ENCODE measurements at regions not wholly inside any gene's neighbourhood (a gene's known extent, or its start where the extent isn't known, plus 50 kb on each side); places are given as distances from the start of the nearest gene placed in this dataset.
"Not testable (repeated sequence)": the region's sequence is repeated elsewhere in the genome, so short reads cannot be mapped to it uniquely, and the experiment has no call there.

DNA sequence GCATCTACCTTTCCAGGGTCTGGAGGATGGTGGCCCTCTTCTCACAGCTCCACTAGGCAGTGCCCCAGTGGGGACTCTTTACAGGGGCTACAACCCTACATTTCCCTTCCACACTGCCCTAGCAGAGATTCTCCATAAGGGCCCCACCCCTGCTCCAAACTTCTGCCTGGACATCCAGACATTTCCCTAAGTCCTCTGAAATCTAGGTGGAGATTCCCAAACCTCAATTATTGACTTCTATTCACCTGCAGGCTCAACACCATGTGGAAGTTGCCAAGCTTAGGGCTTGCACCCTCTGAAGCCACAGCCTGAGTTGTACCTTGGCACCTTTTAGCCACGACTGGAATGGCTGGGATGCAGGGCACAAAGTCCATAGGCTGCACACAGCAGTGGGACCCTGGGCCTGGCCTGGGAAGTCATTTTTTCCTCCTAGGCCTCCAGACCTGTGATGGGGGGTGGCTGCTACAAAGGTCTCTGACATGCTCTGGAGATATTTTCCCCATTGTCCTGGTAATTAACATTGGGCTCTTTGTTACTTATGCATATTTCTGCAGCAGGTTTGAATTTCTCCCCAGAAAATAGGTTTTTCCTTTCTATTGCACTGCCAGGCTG, 53.7 kb upstream of the ST3GAL5 start:
- no peaks in the 10 kb centered on the region for H3K4me1 ChIP-seq (ENCODE audit: control insufficient read depth, insufficient read depth, low read length)
- peaks cover 57% of the 10 kb centered on the region for H3K9me3 ChIP-seq (ENCODE audit: control insufficient read depth, insufficient read depth, low read depth, low read length)
- no peak overlapping the region for H3K4me3 ChIP-seq (ENCODE audit: low read depth, low read length)
- no peaks in the 10 kb centered on the region for H3K36me3 ChIP-seq (ENCODE audit: control insufficient read depth, insufficient read depth, low read length)
- H3K27me3 ChIP-seq (ENCODE audit: control insufficient read depth, insufficient read depth, low read length), result no peaks in the 10 kb centered on the region
- no peak overlapping the region for H3K27ac ChIP-seq (ENCODE audit: low read depth, low read length)
- no peak overlapping the region for H3K9ac ChIP-seq (ENCODE audit: low read length)

DNA sequence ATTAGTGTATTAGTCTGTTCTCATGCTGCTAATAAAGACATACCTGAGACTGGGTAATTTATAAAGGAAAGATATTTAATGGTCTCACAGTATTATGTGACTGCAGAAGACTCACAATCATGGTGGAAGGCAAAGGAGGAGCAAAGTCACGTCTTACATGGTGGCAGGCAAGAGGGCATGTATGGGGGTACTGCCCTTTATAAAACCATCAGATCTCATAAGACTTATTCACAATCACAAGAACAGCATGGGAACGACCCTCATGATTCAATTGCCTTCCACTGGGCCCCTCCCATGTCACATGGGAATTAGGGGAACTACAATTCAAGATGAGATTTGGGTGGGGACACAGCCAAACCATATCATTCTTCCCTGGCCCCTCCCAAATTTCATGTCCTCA, 52.7 kb upstream of the ST3GAL5 start:
- H3K27ac ChIP-seq (ENCODE audit: low read depth, low read length); H3K9ac ChIP-seq (ENCODE audit: low read length); H3K27me3 ChIP-seq (ENCODE audit: control insufficient read depth, insufficient read depth, low read length); H3K4me1 ChIP-seq (ENCODE audit: control insufficient read depth, insufficient read depth, low read length); H3K4me3 ChIP-seq (ENCODE audit: low read depth, low read length); H3K36me3 ChIP-seq (ENCODE audit: control insufficient read depth, insufficient read depth, low read length): not testable (repeated sequence)
- peaks cover 53% of the 10 kb centered on the region for H3K9me3 ChIP-seq (ENCODE audit: control insufficient read depth, insufficient read depth, low read depth, low read length)

DNA sequence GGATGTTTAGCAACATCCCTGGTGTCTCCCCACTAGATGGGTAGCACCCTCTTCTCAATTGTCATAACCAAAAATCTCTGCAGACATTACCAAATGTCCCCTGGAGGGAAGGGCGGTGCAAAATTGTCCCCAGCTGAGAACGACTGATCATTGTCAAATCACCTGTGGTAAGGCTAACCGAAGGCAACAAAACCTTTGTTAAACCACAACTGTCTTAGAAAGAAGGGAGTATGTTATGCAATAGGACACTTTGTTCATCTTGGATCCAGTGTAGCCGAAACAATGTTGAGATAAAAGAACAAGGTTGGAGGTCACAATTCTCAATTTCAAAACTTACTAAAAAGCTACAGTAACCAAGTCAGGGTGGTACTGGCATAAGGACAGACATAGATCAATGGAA, 50.3 kb upstream of the ST3GAL5 start:
- Histone ChIP-seq H3K4me1 (ENCODE audit: control insufficient read depth, insufficient read depth, low read length) (peaks cover 17% of the 10 kb centered on the region), H3K4me3 (ENCODE audit: low read depth, low read length) (no peak overlapping the region), H3K27me3 (ENCODE audit: control insufficient read depth, insufficient read depth, low read length) (no peaks in the 10 kb centered on the region), H3K27ac (ENCODE audit: low read depth, low read length) (no peak overlapping the region), H3K9me3 (ENCODE audit: control insufficient read depth, insufficient read depth, low read depth, low read length) (peaks cover 35% of the 10 kb centered on the region), H3K36me3 (ENCODE audit: control insufficient read depth, insufficient read depth, low read length) (no peaks in the 10 kb centered on the region), H3K9ac (ENCODE audit: low read length) (no peak overlapping the region)
